Astrocyte (in vitro differentiated cells and primary cell): ENCODE measurements at regions not wholly inside any gene's neighbourhood (a gene's known extent, or its start where the extent isn't known, plus 50 kb on each side); places are given as distances from the start of the nearest gene placed in this dataset.

Source experiments
- DNase-seq: peaks from one replicate; pipeline ENCODE4 v3.0.0-alpha.2; 2010; ENCODE audit warnings: low read depth
- FAIRE-seq: peaks from 2 replicates; lab custom pipeline; 2011; peaks lifted over from hg19 to GRCh38; lab: Jason Lieb, UNC
- H2AFZ ChIP-seq: 2 replicates; pipeline ENCODE4 v1.6.0; 2012; ENCODE audit warnings: low read depth, low read length, inconsistent platforms
- H3K27ac ChIP-seq: 2 replicates; pipeline ENCODE4 v1.5.1; 2011; ENCODE audit warnings: low read depth, low read length, inconsistent platforms
- H3K27me3 ChIP-seq: 2 replicates; pipeline ENCODE4 v1.6.0; 2011; ENCODE audit warnings: low read length, inconsistent platforms; ENCODE audit not compliant: insufficient read depth
- H3K36me3 ChIP-seq: 2 replicates; pipeline ENCODE4 v1.5.1; 2011; ENCODE audit warnings: low read length, inconsistent platforms; ENCODE audit not compliant: insufficient read depth
- H3K4me1 ChIP-seq: 2 replicates; pipeline ENCODE4 v1.5.1; 2011; ENCODE audit warnings: low read length, inconsistent platforms; ENCODE audit not compliant: insufficient read depth
- H3K4me2 ChIP-seq: 2 replicates; pipeline ENCODE4 v1.6.0; 2012; ENCODE audit warnings: low read length, inconsistent platforms
- H3K4me3 ChIP-seq: 2 replicates; pipeline ENCODE4 v1.5.1; 2011; ENCODE audit warnings: low read depth, mild to moderate bottlenecking, low read length, inconsistent platforms; ENCODE audit not compliant: insufficient read depth
- H3K79me2 ChIP-seq: 2 replicates; pipeline ENCODE4 v1.6.0; 2012; ENCODE audit warnings: mild to moderate bottlenecking, low read length, inconsistent platforms; ENCODE audit not compliant: insufficient read depth
- H3K9ac ChIP-seq: 2 replicates; pipeline ENCODE4 v1.6.0; 2012; ENCODE audit warnings: mild to moderate bottlenecking, low read length, inconsistent platforms
- H3K9me3 ChIP-seq: 2 replicates; pipeline ENCODE4 v1.5.1; 2012; ENCODE audit warnings: low read depth, mild to moderate bottlenecking, low read length, inconsistent platforms; ENCODE audit not compliant: insufficient read depth
- H4K20me1 ChIP-seq: 2 replicates; pipeline ENCODE4 v1.6.0; 2012; ENCODE audit warnings: low read length, inconsistent platforms; ENCODE audit not compliant: insufficient read depth
- H3K27ac Mint-ChIP-seq: one replicate; pipeline ENCODE4 v1.8.0; 2021; ENCODE audit warnings: mild to moderate bottlenecking, mixed read lengths; ENCODE audit not compliant: unreplicated experiment
- H3K27me3 Mint-ChIP-seq: one replicate; pipeline ENCODE4 v1.8.0; 2021; ENCODE audit warnings: low read depth, mixed read lengths; ENCODE audit not compliant: unreplicated experiment
- H3K36me3 Mint-ChIP-seq: one replicate; pipeline ENCODE4 v1.8.0; 2021; ENCODE audit warnings: low read depth, mixed read lengths; ENCODE audit not compliant: unreplicated experiment
- H3K4me1 Mint-ChIP-seq: one replicate; pipeline ENCODE4 v1.8.0; 2021; ENCODE audit warnings: low read depth, mixed read lengths; ENCODE audit not compliant: unreplicated experiment
- H3K4me3 Mint-ChIP-seq: one replicate; pipeline ENCODE4 v1.8.0; 2021; ENCODE audit warnings: mild to moderate bottlenecking, moderate library complexity, mixed read lengths; ENCODE audit not compliant: unreplicated experiment
- H3K9me3 Mint-ChIP-seq: one replicate; pipeline ENCODE4 v1.8.0; 2021; ENCODE audit warnings: mild to moderate bottlenecking, mixed read lengths; ENCODE audit not compliant: unreplicated experiment
- EZH2 ChIP-seq: IDR thresholded peaks from 2 replicates; pipeline ENCODE4 v1.6.1; 2012; ENCODE audit warnings: mild to moderate bottlenecking, low read length, inconsistent platforms; ENCODE audit not compliant: insufficient read depth
- TF ChIP-seq, protein P1 (sequence below): IDR thresholded peaks from 2 replicates; pipeline ENCODE4 v1.5.1; 2011; ENCODE audit warnings: low read depth, mild to moderate bottlenecking, inconsistent platforms, low read length, moderate library complexity; ENCODE audit not compliant: insufficient read depth

DNA sequence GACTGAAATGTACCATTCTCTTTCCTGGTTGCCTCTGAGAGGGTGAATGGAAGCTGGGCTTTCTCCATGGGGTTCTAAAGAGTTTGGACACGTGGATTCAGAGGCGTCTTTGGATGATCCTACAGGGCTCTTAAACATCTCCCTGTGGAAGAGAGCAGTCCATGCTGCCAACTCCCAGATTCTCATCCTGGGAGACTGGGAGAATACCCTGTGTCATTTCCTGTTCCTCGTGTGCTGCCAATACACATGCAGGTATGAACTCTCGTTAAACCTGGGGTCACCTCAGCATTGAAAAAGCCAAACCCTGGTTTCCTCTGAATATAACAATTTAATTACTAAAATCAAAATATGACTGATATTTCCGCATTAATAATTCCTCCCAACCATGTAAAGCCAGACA lies 73.3 kb upstream of the NT5C1B start:
- DNase-seq (no peak), FAIRE-seq (no peak)
- H3K36me3 ChIP-seq: no peaks in the 10 kb centered on the region
- no peak overlapping the region for H3K27ac ChIP-seq
- H3K4me1 Mint-ChIP-seq: peaks cover 2% of the 10 kb centered on the region
- H3K9ac ChIP-seq: no peak overlapping the region
- no peaks in the 10 kb centered on the region for H3K4me1 ChIP-seq
- no peaks in the 10 kb centered on the region for H3K9me3 Mint-ChIP-seq
- H3K4me3 Mint-ChIP-seq: no peak overlapping the region
- no peak overlapping the region for H3K4me2 ChIP-seq
- no peaks in the 10 kb centered on the region for H4K20me1 ChIP-seq
- no peaks in the 10 kb centered on the region for H3K36me3 Mint-ChIP-seq
- H3K27ac Mint-ChIP-seq: no peak overlapping the region
- no peaks in the 10 kb centered on the region for H3K27me3 ChIP-seq
- no peaks in the 10 kb centered on the region for H3K79me2 ChIP-seq
- H2AFZ ChIP-seq: no peak overlapping the region
- no peak overlapping the region for H3K4me3 ChIP-seq
- peaks cover 2% of the 10 kb centered on the region for H3K27me3 Mint-ChIP-seq
- TF ChIP-seq, protein P1, sequence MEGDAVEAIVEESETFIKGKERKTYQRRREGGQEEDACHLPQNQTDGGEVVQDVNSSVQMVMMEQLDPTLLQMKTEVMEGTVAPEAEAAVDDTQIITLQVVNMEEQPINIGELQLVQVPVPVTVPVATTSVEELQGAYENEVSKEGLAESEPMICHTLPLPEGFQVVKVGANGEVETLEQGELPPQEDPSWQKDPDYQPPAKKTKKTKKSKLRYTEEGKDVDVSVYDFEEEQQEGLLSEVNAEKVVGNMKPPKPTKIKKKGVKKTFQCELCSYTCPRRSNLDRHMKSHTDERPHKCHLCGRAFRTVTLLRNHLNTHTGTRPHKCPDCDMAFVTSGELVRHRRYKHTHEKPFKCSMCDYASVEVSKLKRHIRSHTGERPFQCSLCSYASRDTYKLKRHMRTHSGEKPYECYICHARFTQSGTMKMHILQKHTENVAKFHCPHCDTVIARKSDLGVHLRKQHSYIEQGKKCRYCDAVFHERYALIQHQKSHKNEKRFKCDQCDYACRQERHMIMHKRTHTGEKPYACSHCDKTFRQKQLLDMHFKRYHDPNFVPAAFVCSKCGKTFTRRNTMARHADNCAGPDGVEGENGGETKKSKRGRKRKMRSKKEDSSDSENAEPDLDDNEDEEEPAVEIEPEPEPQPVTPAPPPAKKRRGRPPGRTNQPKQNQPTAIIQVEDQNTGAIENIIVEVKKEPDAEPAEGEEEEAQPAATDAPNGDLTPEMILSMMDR: no peak
- TF ChIP-seq EZH2: no peak
- no peaks in the 10 kb centered on the region for H3K9me3 ChIP-seq

DNA sequence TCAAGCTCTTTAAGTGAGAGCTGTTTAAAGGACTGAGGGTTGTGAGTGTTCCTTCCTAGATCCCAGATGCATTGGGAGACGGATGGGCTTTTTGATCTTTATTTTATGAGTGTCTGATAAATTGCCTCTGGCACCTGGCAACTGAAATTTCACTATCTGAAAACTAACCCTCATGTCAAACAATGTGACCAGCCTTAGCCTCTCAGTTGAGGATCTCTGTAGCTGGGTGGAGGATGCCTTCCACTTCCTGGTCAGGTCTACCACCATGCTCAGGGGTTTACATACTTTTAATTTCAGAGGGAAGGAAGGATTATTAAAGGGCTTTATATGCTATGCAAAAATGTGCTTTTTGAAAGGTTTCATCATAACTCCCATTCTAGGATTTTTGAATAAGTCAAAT lies 70.5 kb upstream of the NT5C1B start:
- Histone ChIP-seq H3K4me1 (no peaks in the 10 kb centered on the region), H3K27me3 (no peaks in the 10 kb centered on the region), H3K9ac (no peak overlapping the region), H3K36me3 (no peaks in the 10 kb centered on the region), H4K20me1 (no peaks in the 10 kb centered on the region), H3K4me2 (no peak overlapping the region), H3K79me2 (no peaks in the 10 kb centered on the region), H3K27ac (no peak overlapping the region), H3K4me3 (no peak overlapping the region), H3K9me3 (no peaks in the 10 kb centered on the region), H2AFZ (no peak overlapping the region)
- no peak for TF ChIP-seq EZH2
- TF ChIP-seq, protein P1: no peak
- Mint-ChIP-seq H3K27ac (no peak overlapping the region), H3K27me3 (peaks cover 5% of the 10 kb centered on the region), H3K9me3 (no peaks in the 10 kb centered on the region), H3K4me1 (peaks cover 2% of the 10 kb centered on the region), H3K36me3 (no peaks in the 10 kb centered on the region), H3K4me3 (no peak overlapping the region)
- DNase-seq (no peak), FAIRE-seq (no peak)

DNA sequence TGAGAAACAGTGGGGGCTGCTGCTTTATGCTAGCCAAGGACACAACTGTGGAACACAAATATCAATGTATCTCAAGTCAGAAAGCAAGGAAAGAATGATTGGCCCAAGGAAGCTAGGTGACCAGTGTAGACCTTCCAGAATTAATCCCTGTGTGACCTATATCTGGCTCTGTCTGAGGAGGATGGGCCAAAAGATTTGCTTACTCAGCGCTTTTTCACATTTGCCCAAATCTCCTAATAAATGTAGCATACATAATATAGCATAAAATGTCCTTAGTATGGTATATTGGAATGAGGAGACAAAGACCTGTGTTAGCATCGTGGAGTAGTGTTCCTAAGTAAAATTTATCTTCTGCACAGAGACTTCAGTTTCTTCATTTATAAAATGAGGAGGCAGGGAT lies 66.7 kb upstream of the NT5C1B start:
- H3K4me1 Mint-ChIP-seq: peaks cover 13% of the 10 kb centered on the region
- no peak overlapping the region for H3K27ac Mint-ChIP-seq
- peaks cover 5% of the 10 kb centered on the region for H3K27me3 Mint-ChIP-seq
- H3K27ac ChIP-seq: no peak overlapping the region
- H3K36me3 ChIP-seq: no peaks in the 10 kb centered on the region
- H3K4me3 Mint-ChIP-seq: no peak overlapping the region
- H3K9me3 Mint-ChIP-seq: no peaks in the 10 kb centered on the region
- no peak overlapping the region for H3K4me2 ChIP-seq
- FAIRE-seq (no peak), DNase-seq (no peak)
- H3K79me2 ChIP-seq: no peaks in the 10 kb centered on the region
- H4K20me1 ChIP-seq: no peaks in the 10 kb centered on the region
- no peak overlapping the region for H3K4me3 ChIP-seq
- no peaks in the 10 kb centered on the region for H3K36me3 Mint-ChIP-seq
- TF ChIP-seq, protein P1: no peak
- no peak for TF ChIP-seq EZH2
- H3K27me3 ChIP-seq: no peaks in the 10 kb centered on the region
- peaks cover 2% of the 10 kb centered on the region for H3K4me1 ChIP-seq
- no peak overlapping the region for H2AFZ ChIP-seq
- H3K9ac ChIP-seq: no peak overlapping the region
- H3K9me3 ChIP-seq: no peaks in the 10 kb centered on the region
